ENCODE measurements at regions not wholly inside any gene's neighbourhood (a gene's known extent, or its start where the extent isn't known, plus 50 kb on each side); places are given as distances from the start of the nearest gene placed in this dataset.

DNA sequence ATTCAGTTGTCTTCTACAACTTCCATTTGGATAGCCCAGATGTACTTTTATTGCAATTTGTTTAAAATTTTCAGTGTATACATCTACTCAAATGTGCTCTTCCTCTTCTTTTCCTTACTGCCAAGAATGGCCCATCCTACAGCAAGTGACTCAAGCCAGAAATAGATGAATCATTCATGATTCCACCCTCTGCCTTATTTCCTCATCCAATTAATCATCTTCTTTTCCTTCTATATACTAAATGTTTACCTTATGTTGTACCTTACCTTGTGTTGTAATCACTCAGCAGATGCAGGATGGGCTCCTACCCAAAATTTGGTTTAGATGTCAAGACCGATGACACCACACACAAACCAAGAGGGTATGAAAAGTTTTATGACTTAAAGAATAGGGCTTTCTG, 437.8 kb downstream of the GRXCR1 start:
- DNase-seq (ENCODE audit: low read depth, low spot score), result no peak
- TF ChIP-seq, protein P1, sequence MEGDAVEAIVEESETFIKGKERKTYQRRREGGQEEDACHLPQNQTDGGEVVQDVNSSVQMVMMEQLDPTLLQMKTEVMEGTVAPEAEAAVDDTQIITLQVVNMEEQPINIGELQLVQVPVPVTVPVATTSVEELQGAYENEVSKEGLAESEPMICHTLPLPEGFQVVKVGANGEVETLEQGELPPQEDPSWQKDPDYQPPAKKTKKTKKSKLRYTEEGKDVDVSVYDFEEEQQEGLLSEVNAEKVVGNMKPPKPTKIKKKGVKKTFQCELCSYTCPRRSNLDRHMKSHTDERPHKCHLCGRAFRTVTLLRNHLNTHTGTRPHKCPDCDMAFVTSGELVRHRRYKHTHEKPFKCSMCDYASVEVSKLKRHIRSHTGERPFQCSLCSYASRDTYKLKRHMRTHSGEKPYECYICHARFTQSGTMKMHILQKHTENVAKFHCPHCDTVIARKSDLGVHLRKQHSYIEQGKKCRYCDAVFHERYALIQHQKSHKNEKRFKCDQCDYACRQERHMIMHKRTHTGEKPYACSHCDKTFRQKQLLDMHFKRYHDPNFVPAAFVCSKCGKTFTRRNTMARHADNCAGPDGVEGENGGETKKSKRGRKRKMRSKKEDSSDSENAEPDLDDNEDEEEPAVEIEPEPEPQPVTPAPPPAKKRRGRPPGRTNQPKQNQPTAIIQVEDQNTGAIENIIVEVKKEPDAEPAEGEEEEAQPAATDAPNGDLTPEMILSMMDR (IDR thresholded peaks at IDR 0.05; ENCODE audit: insufficient read depth, low read length, missing control alignments), result no peak
- POLR2A ChIA-PET, result interaction anchor here (0.7 kb wide), 1 partner anchor 8 kb away, joined by 3 read pairs; no protein-coding TSS in a partner anchor
- CTCF ChIA-PET, result no interaction called here
- no peak overlapping the region for H3K4me3 ChIP-seq (ENCODE audit: low read depth, low read length)

DNA sequence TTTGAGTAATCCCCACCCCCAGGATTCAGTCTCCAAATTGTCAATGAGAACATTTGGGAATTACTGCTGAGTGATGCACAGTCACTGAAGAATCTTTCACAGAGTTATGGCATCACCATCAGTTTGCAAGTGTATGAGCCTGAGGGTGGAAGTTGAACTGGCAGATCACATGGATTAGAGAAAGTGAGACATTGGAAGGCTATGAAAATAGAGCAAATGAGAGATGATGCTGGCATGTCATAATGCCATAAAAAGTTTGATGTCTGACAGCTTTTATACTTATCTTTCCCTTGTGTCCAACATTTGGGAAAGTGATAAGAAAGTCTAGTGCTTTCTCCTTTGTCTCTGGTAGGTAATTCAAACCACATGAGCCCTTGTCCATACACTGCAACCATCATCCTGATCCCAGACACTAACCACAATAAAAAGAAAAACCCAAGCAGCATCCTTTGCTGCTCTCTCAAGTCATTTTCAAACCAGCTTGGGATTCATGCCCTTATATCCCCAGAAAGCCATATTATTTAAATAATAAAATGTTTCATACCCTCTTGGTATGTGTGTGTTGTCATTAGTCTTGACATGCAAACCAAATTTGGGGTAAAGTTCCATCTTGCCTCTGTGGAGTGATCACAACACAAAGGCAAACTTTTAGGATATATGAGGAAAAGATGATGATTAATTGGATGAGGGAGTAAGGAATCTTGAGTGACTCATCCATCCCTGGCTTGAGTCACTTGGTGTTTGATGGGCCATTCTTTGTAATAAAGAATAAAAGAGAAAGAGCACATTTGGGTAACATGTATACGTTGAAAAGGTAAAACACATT, 438.9 kb downstream of the GRXCR1 start:
- POLR2A ChIA-PET, result no interaction called here
- H3K4me3 ChIP-seq (ENCODE audit: low read depth, low read length), result no peak overlapping the region
- TF ChIP-seq, protein P1 (IDR thresholded peaks at IDR 0.05; ENCODE audit: insufficient read depth, low read length, missing control alignments), result no peak
- CTCF ChIA-PET, result no interaction called here
- DNase-seq (ENCODE audit: low read depth, low spot score), result no peak

DNA sequence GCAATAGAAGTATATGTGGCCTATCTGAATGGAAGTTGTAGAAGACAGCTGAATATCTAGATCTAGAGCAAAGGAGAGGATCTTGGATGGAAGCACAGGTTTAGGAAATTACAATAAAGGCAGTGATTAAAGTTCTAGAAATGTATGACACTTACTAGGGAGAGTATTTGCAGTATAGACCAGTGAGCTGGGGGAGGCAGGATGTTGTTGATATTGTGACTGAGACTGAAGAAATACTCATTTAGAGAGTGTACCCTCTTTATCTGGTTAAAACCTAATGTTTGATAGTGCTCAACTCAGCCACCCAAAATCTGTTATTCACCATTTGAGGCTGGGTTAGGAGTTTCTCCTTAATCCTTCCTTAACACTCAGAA, 439.5 kb downstream of the GRXCR1 start:
- TF ChIP-seq, protein P1 (IDR thresholded peaks at IDR 0.05; ENCODE audit: insufficient read depth, low read length, missing control alignments), result no peak
- DNase-seq (ENCODE audit: low read depth, low spot score), result no peak
- ChIA-PET CTCF (no interaction called here), POLR2A (no interaction called here)
- no peak overlapping the region for H3K4me3 ChIP-seq (ENCODE audit: low read depth, low read length)

DNA sequence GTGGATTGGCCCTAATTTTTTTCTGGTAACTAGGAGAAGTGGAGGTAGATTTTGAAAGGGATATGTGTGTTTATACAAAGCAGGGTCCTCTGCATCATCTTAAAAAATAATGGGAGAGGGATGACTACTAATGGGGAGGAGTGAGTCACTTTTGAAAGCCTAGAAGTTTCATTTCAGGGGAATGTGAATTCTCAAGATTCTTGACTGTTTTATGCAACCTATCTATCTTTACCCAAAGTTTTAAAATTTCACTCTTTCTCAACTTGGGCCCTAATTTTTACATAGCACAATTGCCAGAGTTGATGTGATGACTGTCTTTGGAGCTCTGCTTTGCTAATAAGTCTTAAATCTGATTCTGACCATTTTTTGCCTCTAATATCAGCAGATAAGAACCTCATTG, 445.2 kb downstream of the GRXCR1 start:
- ChIA-PET CTCF (no interaction called here), POLR2A (no interaction called here)
- H3K4me3 ChIP-seq (ENCODE audit: low read depth, low read length), result no peak overlapping the region
- TF ChIP-seq, protein P1 (IDR thresholded peaks at IDR 0.05; ENCODE audit: insufficient read depth, low read length, missing control alignments), result no peak
- DNase-seq (ENCODE audit: low read depth, low spot score), result no peak

DNA sequence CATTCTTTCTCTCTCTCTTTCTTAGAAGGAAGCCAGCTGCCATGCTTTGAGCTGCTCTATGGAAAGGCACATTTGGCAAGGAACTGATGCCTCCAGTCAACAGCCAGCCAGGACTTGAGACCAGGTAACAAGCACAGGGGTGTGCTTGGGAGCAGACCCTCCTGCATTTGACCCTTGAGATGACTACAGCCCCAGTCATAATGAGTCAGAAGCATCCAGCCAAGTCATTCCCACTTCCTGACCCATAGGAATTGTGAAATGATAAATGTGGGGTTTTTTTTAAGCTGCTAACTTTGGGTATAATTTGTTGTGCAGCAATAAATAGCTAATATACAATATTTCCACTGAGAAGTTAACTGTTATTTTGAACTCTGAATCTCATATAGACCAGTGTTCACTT, 446.9 kb downstream of the GRXCR1 start:
- CTCF ChIA-PET, result no interaction called here
- TF ChIP-seq, protein P1 (IDR thresholded peaks at IDR 0.05; ENCODE audit: insufficient read depth, low read length, missing control alignments), result no peak
- H3K4me3 ChIP-seq (ENCODE audit: low read depth, low read length), result no peak overlapping the region
- POLR2A ChIA-PET, result no interaction called here
- peak; percentile 14 for DNase-seq (ENCODE audit: low read depth, low spot score)

DNA sequence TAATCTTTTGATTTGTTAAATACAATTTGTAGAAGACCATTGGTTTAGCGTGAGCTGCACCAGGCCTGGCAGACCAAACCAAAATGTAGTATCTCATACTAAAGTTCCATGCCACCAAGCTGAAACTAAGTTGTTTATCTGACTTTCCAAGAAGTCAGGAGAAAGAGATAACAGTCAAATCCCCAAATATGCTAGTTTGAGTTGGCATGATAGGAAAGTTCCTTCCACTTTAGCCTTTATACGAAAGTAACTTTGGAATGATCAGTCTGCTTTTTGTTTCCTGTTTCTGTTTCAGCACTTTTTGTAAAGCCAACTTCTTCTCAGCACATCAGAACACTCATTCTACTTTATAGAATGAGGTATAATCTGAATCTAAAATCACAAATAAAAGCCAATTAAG, 449.2 kb downstream of the GRXCR1 start:
- no peak overlapping the region for H3K4me3 ChIP-seq (ENCODE audit: low read depth, low read length)
- TF ChIP-seq, protein P1 (IDR thresholded peaks at IDR 0.05; ENCODE audit: insufficient read depth, low read length, missing control alignments), result no peak
- POLR2A ChIA-PET, result no interaction called here
- DNase-seq (ENCODE audit: low read depth, low spot score), result no peak
- CTCF ChIA-PET, result no interaction called here

Data from AG04449 (cell line).